GM21526 (cell line): ENCODE measurements at regions not wholly inside any gene's neighbourhood (a gene's known extent, or its start where the extent isn't known, plus 50 kb on each side); places are given as distances from the start of the nearest gene placed in this dataset.
"Not testable (repeated sequence)": the region's sequence is repeated elsewhere in the genome, so short reads cannot be mapped to it uniquely, and the experiment has no call there.

Experiments used
- ATAC-seq: cut with Tn5 transposase; IDR thresholded peaks from one replicate; pipeline ENCODE4 v1.9.1; 2021; ENCODE audit warnings: moderate library complexity; ENCODE audit not compliant: unreplicated experiment, low FRiP score

GRCh38 chr12:124126950-124127655 is 154.1 kb downstream of the ZNF664 start:
- no peak for ATAC-seq

- no peak for ATAC-seq
Measured at GRCh38 chr12:124129132-124129531, 156.1 kb downstream of the ZNF664 start.

GRCh38 chr12:124130691-124131591 is 157.9 kb downstream of the ZNF664 start:
- peak; percentile 80 for ATAC-seq

GRCh38 chr12:124131659-124132058 is 158.6 kb downstream of the ZNF664 start:
- no peak for ATAC-seq

GRCh38 chr12:124132530-124132929 is 159.5 kb downstream of the ZNF664 start:
- ATAC-seq: no peak

- ATAC-seq: no peak
Measured at GRCh38 chr12:124136796-124137195, 158.1 kb upstream of the RFLNA start.

- ATAC-seq: no peak
Measured at GRCh38 chr12:124140944-124141486, 153.9 kb upstream of the RFLNA start.

GRCh38 chr12:124141611-124142010 is 153.3 kb upstream of the RFLNA start:
- not testable (repeated sequence) for ATAC-seq

GRCh38 chr12:124142395-124143035 is 152.4 kb upstream of the RFLNA start:
- no peak for ATAC-seq

GRCh38 chr12:124143726-124144125 is 151.2 kb upstream of the RFLNA start:
- ATAC-seq: no peak

- ATAC-seq: no peak
Measured at GRCh38 chr12:124144531-124145194, 150.2 kb upstream of the RFLNA start.

GRCh38 chr12:124147027-124147426 is 147.9 kb upstream of the RFLNA start:
- ATAC-seq: no peak

- ATAC-seq: peak; percentile 84
Measured at GRCh38 chr12:124147575-124147974, 147.3 kb upstream of the RFLNA start.

GRCh38 chr12:124148481-124149273 is 146.2 kb upstream of the RFLNA start:
- no peak for ATAC-seq

- ATAC-seq: no peak
Measured at GRCh38 chr12:124149287-124149686, 145.6 kb upstream of the RFLNA start.

- no peak for ATAC-seq
Measured at GRCh38 chr12:124150168-124150567, 144.7 kb upstream of the RFLNA start.

- no peak for ATAC-seq
Measured at GRCh38 chr12:124151583-124151982, 143.3 kb upstream of the RFLNA start.

- no peak for ATAC-seq
Measured at GRCh38 chr12:124152731-124153130, 142.2 kb upstream of the RFLNA start.

GRCh38 chr12:124153392-124153791 is 141.5 kb upstream of the RFLNA start:
- no peak for ATAC-seq

GRCh38 chr12:124157406-124157805 is 137.5 kb upstream of the RFLNA start:
- no peak for ATAC-seq
